ENCODE measurements at regions not wholly inside any gene's neighbourhood (a gene's known extent, or its start where the extent isn't known, plus 50 kb on each side); places are given as distances from the start of the nearest gene placed in this dataset.

- DNase-seq (ENCODE audit: low read depth, low spot score), result no peak
Measured at GRCh38 chr16:25431472-25431871, 173.8 kb upstream of the ZKSCAN2 start.

GRCh38 chr16:25426829-25427228, 169.2 kb upstream of the ZKSCAN2 start:
- Histone ChIP-seq H3K27me3 (ENCODE audit: control insufficient read depth, insufficient read depth, low read length) (no peaks in the 10 kb centered on the region), H3K4me3 (ENCODE audit: low read depth, low read length) (no peak overlapping the region), H3K9me3 (ENCODE audit: control insufficient read depth, insufficient read depth, low read length) (peaks cover 31% of the 10 kb centered on the region; the same call in 1 of the 2 replicates), H3K27ac (ENCODE audit: low read depth, low read length) (no peak overlapping the region)
- no peak for DNase-seq (ENCODE audit: low read depth, low spot score)
- ChIA-PET POLR2A (no interaction called here), CTCF (no interaction called here)
- TF ChIP-seq, protein P1, sequence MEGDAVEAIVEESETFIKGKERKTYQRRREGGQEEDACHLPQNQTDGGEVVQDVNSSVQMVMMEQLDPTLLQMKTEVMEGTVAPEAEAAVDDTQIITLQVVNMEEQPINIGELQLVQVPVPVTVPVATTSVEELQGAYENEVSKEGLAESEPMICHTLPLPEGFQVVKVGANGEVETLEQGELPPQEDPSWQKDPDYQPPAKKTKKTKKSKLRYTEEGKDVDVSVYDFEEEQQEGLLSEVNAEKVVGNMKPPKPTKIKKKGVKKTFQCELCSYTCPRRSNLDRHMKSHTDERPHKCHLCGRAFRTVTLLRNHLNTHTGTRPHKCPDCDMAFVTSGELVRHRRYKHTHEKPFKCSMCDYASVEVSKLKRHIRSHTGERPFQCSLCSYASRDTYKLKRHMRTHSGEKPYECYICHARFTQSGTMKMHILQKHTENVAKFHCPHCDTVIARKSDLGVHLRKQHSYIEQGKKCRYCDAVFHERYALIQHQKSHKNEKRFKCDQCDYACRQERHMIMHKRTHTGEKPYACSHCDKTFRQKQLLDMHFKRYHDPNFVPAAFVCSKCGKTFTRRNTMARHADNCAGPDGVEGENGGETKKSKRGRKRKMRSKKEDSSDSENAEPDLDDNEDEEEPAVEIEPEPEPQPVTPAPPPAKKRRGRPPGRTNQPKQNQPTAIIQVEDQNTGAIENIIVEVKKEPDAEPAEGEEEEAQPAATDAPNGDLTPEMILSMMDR (IDR thresholded peaks at IDR 0.05; ENCODE audit: low read depth, low read length), result no peak

More at GRCh38 chr16:25431472-25431871, 173.8 kb upstream of the ZKSCAN2 start:
- H3K27ac ChIP-seq (ENCODE audit: low read depth, low read length), result no peak overlapping the region
- POLR2A ChIA-PET, result no interaction called here
- CTCF ChIA-PET, result no interaction called here
- TF ChIP-seq, protein P1 (IDR thresholded peaks at IDR 0.05; ENCODE audit: low read depth, low read length), result no peak
- no peaks in the 10 kb centered on the region for H3K27me3 ChIP-seq (ENCODE audit: control insufficient read depth, insufficient read depth, low read length)
- H3K9me3 ChIP-seq (ENCODE audit: control insufficient read depth, insufficient read depth, low read length), result no peaks in the 10 kb centered on the region; the same call in none of the 2 replicates
- H3K4me3 ChIP-seq (ENCODE audit: low read depth, low read length), result no peak overlapping the region

GRCh38 chr16:25419681-25420080, 162.0 kb upstream of the ZKSCAN2 start:
- Histone ChIP-seq H3K4me3 (ENCODE audit: low read depth, low read length) (no peak overlapping the region), H3K27ac (ENCODE audit: low read depth, low read length) (no peak overlapping the region), H3K27me3 (ENCODE audit: control insufficient read depth, insufficient read depth, low read length) (no peaks in the 10 kb centered on the region), H3K9me3 (ENCODE audit: control insufficient read depth, insufficient read depth, low read length) (peaks cover 29% of the 10 kb centered on the region; the same call in 1 of the 2 replicates)
- DNase-seq (ENCODE audit: low read depth, low spot score), result no peak
- TF ChIP-seq, protein P1 (IDR thresholded peaks at IDR 0.05; ENCODE audit: low read depth, low read length), result no peak
- CTCF ChIA-PET, result no interaction called here
- POLR2A ChIA-PET, result no interaction called here

DNA sequence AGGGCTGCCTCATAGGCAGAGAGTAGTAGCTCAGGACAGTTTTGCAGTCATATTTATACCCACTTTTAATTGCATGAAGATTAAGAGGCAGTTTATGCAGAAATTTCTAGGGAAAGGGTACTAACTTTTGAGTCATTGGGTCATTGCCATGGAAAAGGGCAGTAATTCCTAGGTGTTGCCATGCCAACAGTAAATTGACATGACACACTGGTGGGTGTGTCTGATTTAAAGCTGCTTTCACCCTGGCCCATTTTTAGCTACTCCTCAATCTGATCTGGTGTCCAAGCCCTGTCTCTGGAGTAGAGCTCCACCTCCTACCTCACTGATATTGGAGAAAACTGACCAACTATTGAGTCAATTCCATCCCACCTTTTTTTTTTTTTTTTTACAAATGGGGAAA, 161.5 kb upstream of the ZKSCAN2 start:
- POLR2A ChIA-PET, result no interaction called here
- no peak overlapping the region for H3K27ac ChIP-seq (ENCODE audit: low read depth, low read length)
- peaks cover 24% of the 10 kb centered on the region; the same call in 1 of the 2 replicates for H3K9me3 ChIP-seq (ENCODE audit: control insufficient read depth, insufficient read depth, low read length)
- CTCF ChIA-PET, result no interaction called here
- DNase-seq (ENCODE audit: low read depth, low spot score), result no peak
- H3K27me3 ChIP-seq (ENCODE audit: control insufficient read depth, insufficient read depth, low read length), result no peaks in the 10 kb centered on the region
- H3K4me3 ChIP-seq (ENCODE audit: low read depth, low read length), result no peak overlapping the region
- TF ChIP-seq, protein P1 (IDR thresholded peaks at IDR 0.05; ENCODE audit: low read depth, low read length), result no peak

GRCh38 chr16:25416002-25416401, 158.4 kb upstream of the ZKSCAN2 start:
- Histone ChIP-seq H3K27ac (ENCODE audit: low read depth, low read length) (no peak overlapping the region), H3K27me3 (ENCODE audit: control insufficient read depth, insufficient read depth, low read length) (no peaks in the 10 kb centered on the region), H3K9me3 (ENCODE audit: control insufficient read depth, insufficient read depth, low read length) (peaks cover 10% of the 10 kb centered on the region; the same call in 1 of the 2 replicates), H3K4me3 (ENCODE audit: low read depth, low read length) (no peak overlapping the region)
- ChIA-PET POLR2A (no interaction called here), CTCF (no interaction called here)
- no peak for DNase-seq (ENCODE audit: low read depth, low spot score)
- TF ChIP-seq, protein P1 (IDR thresholded peaks at IDR 0.05; ENCODE audit: low read depth, low read length), result no peak

Measured in AG04450 (cell line).